Nephron progenitor cell (in vitro differentiated cells): ENCODE measurements at regions not wholly inside any gene's neighbourhood (a gene's known extent, or its start where the extent isn't known, plus 50 kb on each side); places are given as distances from the start of the nearest gene placed in this dataset.

Experiments
- DNase-seq: peaks from one replicate; pipeline ENCODE4 v3.0.0; 2021
- H3K27ac Mint-ChIP-seq: 2 replicates; pipeline ENCODE4 v1.8.0; 2021; ENCODE audit warnings: mild to moderate bottlenecking, moderate library complexity, mixed read lengths
- H3K27me3 Mint-ChIP-seq: 2 replicates; pipeline ENCODE4 v1.8.0; 2021; ENCODE audit warnings: mild to moderate bottlenecking, low read depth, mixed read lengths; ENCODE audit not compliant: poor library complexity
- H3K36me3 Mint-ChIP-seq: 2 replicates; pipeline ENCODE4 v1.8.0; 2021; ENCODE audit warnings: low read depth, mixed read lengths
- H3K4me1 Mint-ChIP-seq: 2 replicates; pipeline ENCODE4 v1.8.0; 2021; ENCODE audit warnings: mixed read lengths
- H3K4me3 Mint-ChIP-seq: 2 replicates; pipeline ENCODE4 v1.8.0; 2021; ENCODE audit warnings: mild to moderate bottlenecking, moderate library complexity, mixed read lengths
- H3K9me3 Mint-ChIP-seq: 2 replicates; pipeline ENCODE4 v1.8.0; 2021; ENCODE audit warnings: mild to moderate bottlenecking, moderate library complexity, mixed read lengths
- CTCF ChIP-seq: fragments of 200-600 bp; sonication (generic); IDR thresholded peaks from 2 replicates; pipeline ENCODE4 v1.5.0; 2021; ENCODE audit warnings: antibody characterized with exemption

GRCh38 chr11:93933230-93933629 lies 82.8 kb upstream of the VSTM5 start:
- H3K4me1 Mint-ChIP-seq = peaks cover 9% of the 10 kb centered on the region

DNA sequence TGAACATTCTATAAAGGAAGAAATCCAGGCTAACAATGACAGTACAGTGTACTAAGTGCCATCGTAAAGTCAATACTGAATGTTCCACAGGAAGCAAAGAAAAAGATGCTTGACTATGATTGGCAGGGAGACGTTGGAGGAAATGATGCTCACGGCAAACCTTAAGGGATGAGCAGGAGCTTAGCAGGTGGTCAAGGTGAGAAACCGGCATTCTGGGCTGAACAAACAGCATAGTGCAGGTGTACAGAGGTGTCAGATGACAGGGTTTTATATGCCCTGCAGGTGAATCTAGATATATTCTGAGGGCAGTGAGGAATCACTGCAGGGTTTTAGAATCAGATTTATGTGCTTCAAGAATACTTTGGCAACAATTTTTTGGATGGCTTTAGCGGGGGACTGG lies 85.3 kb upstream of the HEPHL1 start:
- no peak for TF ChIP-seq CTCF
- peaks cover 9% of the 10 kb centered on the region for H3K4me1 Mint-ChIP-seq
- H3K27ac Mint-ChIP-seq = peak overlapping the region; percentile 33
- H3K27me3 Mint-ChIP-seq = peaks cover 8% of the 10 kb centered on the region
- no peaks in the 10 kb centered on the region for H3K9me3 Mint-ChIP-seq
- no peak overlapping the region for H3K4me3 Mint-ChIP-seq
- no peak for DNase-seq
- H3K36me3 Mint-ChIP-seq = no peaks in the 10 kb centered on the region

More at GRCh38 chr11:93933230-93933629, 82.8 kb upstream of the VSTM5 start:
- H3K4me3 Mint-ChIP-seq = no peak overlapping the region
- H3K27ac Mint-ChIP-seq = no peak overlapping the region
- H3K27me3 Mint-ChIP-seq = peaks cover 3% of the 10 kb centered on the region
- H3K9me3 Mint-ChIP-seq = peaks cover 5% of the 10 kb centered on the region
- H3K36me3 Mint-ChIP-seq = no peaks in the 10 kb centered on the region
- TF ChIP-seq CTCF = no peak
- DNase-seq = no peak

DNA sequence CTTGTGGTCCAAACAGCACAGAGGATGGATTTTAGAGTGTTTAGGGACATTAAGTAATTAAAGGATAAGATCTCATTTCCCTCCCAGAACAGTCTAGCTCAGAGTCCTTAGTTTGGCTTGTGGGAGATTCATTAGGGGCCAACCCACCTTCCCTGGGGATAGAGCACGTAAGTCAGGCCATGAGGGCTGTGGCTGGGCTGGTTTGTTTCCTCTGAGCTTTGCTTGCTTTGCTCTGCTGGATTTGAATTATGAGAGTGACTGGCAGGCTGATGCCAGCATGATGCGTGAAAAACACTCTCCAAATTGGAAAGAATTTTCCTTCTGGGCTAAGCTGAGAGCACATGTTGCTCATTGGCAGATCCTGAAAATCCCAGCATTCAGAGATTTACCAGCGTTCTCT lies 84.7 kb upstream of the HEPHL1 start:
- H3K4me1 Mint-ChIP-seq = peaks cover 9% of the 10 kb centered on the region
- TF ChIP-seq CTCF = no peak
- no peak overlapping the region for H3K4me3 Mint-ChIP-seq
- H3K27me3 Mint-ChIP-seq = peaks cover 8% of the 10 kb centered on the region
- no peak overlapping the region for H3K27ac Mint-ChIP-seq
- no peaks in the 10 kb centered on the region for H3K36me3 Mint-ChIP-seq
- DNase-seq = peak; percentile 13
- H3K9me3 Mint-ChIP-seq = no peaks in the 10 kb centered on the region

DNA sequence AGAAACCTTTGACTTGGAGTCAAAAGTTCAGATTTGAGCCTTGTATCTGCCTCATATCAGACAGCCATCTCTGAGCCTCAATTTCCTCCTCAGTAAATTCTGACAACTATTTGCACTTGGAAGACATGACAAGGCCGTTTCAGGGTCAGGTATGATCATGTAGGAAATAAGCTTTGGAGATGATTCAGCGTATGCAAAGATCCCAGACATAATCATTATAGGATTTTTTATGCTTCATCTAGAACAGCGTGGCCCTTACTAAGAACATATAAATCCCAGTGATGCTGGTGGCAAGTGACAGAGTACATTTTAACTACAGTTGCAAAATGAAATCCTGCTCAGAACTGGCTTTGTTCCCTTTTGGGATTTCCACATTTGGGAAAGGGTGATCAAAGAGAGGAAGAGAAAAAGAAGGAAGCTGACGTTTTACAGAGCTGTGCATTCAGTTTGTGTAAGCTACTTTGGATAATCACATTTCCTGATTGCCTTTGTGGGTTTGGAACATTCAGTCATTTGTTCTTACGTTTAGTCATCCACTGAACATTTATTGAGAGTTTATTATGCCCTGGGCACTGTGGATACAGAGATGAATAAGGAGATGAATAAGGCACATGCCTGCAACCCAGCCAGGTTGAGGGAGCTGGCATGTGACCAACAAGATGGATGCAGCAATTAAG lies 81.9 kb upstream of the HEPHL1 start:
- Mint-ChIP-seq H3K27me3 (peaks cover 8% of the 10 kb centered on the region), H3K9me3 (no peaks in the 10 kb centered on the region), H3K4me1 (peaks cover 9% of the 10 kb centered on the region), H3K27ac (no peak overlapping the region), H3K4me3 (no peak overlapping the region), H3K36me3 (no peaks in the 10 kb centered on the region)
- DNase-seq = no peak
- no peak for TF ChIP-seq CTCF

DNA sequence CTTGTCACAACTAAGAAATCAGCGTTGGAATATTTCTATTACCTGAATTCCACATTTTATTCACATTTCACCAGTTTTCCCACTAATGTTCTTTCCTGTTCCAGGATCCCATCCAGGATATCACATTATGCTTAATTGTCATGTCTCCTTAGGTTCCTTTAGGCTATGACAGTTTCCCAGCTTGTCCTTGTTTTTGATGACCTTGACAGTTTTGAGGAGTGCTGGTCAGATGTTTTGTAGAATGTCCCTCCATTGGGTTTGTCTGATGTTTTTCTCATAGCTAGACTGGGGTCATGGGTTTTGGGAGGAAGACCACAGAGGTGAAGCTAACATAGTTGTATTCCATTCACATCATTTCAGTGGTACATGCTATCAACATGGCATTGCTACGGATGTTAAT lies 80.8 kb upstream of the HEPHL1 start:
- no peak for DNase-seq
- no peaks in the 10 kb centered on the region for H3K9me3 Mint-ChIP-seq
- H3K27me3 Mint-ChIP-seq = peaks cover 4% of the 10 kb centered on the region
- H3K36me3 Mint-ChIP-seq = no peaks in the 10 kb centered on the region
- no peak for TF ChIP-seq CTCF
- H3K27ac Mint-ChIP-seq = no peak overlapping the region
- peaks cover 12% of the 10 kb centered on the region for H3K4me1 Mint-ChIP-seq
- no peak overlapping the region for H3K4me3 Mint-ChIP-seq

DNA sequence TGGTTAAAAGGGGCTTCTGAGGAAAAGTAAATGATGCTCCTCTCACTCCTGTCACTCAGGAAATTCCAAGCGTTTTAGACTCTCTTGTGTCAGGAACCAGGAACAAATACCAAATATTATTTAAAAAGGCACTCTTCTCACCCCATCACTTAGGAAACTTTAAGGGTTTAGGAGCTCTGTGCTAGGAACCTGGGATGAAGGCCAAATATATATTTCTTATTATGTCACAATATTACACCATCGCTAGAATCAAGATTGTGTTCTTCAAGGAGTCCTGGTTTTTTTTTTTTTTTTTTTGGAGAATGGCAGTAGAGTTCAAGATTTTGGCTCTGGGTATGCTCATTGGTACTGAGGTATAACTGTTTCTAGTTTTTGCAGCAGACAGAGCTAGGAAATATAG lies 79.0 kb upstream of the HEPHL1 start:
- no peak for DNase-seq
- H3K27ac Mint-ChIP-seq = no peak overlapping the region
- no peaks in the 10 kb centered on the region for H3K36me3 Mint-ChIP-seq
- no peak overlapping the region for H3K4me3 Mint-ChIP-seq
- peaks cover 5% of the 10 kb centered on the region for H3K4me1 Mint-ChIP-seq
- no peak for TF ChIP-seq CTCF
- no peaks in the 10 kb centered on the region for H3K9me3 Mint-ChIP-seq
- H3K27me3 Mint-ChIP-seq = peaks cover 4% of the 10 kb centered on the region
